HG03439 (cell line): ENCODE measurements at regions not wholly inside any gene's neighbourhood (a gene's known extent, or its start where the extent isn't known, plus 50 kb on each side); places are given as distances from the start of the nearest gene placed in this dataset.
A peak's percentile ranks its signal among the peaks of the same experiment; 100 is the strongest.

Source experiments
- ATAC-seq: cut with Tn5 transposase; IDR thresholded peaks from one replicate; pipeline ENCODE4 v1.9.1; 2021; ENCODE audit warnings: mild to moderate bottlenecking, moderate library complexity; ENCODE audit not compliant: unreplicated experiment

DNA sequence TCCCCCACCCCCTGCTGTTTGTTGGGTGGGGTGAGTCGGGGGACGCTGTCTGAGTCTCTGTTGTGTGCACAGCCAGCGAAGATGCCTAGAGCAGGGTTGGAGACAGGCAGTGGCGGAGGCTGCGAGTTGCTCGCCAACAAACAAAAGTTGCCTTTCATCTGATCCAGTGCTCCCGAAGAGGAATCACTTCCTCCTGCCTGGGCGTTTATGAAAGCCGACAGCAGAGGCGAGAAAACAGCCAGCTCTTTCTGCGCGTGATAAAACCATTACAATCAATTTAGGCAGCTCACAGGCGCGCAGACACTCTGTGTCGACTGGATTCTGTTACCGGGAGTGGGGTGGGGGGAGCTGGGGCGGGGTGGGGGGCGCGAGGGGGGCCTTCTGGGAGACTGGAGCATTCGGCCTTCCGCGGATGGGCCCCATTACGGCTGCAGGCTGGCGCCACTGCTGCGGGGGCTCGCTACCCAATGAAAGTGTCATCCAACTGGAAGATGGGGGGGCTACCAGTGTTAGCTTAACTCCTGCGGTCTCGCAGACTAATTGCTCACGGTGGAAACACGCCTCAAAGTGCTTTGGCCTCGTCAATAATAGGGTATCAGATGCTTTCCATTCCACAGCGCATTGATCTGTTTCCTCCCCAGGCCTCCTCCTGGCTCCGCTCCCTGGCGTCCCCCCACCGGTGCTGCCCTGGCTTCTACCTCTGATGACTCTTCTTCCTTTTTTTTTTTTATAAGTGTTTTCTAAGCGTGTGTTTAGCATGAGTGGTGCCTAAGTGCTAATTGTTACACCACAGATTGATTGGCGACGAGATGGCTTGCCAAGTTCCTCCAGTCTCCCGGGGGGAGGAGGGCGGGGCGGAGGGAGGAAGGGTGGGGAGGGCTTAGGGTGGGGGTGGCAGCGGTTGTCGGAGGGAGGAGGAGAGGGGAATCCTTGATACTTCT is 678.4 kb downstream of the MED13L start:
- no peak for ATAC-seq

DNA sequence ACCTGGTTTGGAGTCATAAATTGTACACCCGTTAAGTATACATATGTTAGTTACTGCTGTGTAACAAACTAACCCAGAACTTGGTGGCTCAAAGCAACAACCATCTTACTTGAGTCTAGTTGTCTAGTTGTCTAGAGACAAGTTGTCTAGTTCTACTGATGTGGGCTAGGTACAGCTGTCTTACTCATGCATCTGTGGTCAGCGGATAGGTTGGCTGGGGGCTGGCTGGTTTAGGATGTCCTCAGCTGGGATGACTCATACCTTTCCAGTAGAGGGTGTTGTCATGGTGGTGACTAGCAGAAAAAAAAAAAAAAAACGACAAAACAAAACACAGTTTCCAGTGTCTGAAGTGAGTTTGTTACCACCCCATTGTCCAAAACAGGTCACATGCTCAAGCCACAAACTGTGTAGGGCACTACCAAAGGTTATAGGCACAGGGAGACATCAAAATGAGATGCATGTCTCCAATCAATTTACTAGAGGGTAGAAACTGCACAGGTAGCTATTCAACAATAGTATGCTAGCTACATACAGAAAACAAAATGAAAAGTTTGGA is 680.3 kb downstream of the MED13L start:
- no peak for ATAC-seq

- ATAC-seq = no peak
Measured at GRCh38 chr12:115588131-115588530, 689.4 kb downstream of the MED13L start.

DNA sequence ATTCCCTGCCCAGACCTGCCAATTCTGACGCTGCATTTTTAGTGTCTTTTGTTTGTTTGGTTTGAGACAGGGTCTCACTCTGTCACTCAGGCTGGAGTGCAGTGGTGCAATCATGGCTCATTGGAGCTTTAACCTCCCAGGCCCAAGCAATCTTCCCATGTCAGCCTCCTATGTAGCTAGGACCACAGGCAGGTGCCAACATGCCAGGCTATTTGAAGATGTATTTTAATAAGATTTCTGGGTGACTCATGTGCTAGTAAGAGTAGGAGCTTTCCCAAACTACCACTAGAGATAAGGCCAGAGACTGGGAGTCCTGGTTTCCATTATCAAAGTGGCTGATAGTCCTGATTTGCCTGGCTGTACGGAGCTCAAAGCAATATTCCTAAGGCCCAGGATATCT is 693.3 kb downstream of the MED13L start:
- no peak for ATAC-seq

DNA sequence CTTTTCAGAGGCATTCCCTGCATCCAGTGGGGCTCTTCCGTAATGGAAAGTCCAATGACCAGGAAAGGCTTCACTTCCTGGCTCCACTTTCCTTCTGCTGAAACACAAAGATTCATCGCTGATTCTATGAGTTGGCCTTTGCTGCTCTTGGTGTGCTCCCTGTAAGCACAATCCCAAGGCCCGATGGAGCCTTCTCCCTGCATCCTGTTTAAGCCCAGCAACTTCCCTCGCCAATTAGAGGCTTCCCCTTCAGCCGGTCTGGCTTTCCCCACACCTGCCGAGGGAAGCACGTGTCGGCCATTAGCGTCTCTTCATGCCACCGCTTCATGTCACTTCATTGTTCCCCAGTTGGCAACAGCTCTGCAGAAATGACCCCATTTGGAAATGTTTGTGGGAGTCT is 693.9 kb downstream of the MED13L start:
- ATAC-seq = no peak

DNA sequence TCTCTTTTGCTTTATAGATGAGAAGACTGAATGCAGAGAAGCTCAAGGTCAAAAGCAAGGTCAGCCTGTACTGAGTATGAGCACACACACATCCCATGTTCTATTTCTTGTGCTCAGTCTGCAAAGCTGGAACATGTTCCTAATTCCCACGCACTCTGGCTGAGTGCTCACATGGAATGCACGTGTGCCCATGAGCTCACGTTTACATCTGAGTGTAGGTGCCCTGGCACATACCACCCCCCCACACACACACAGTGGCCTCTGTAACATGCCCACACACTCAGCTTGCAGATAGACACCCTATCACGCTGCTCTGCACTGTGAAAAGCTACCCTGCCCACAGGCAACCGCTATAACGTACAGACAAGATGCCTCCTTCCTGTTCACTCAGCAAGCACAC is 700.1 kb downstream of the MED13L start:
- ATAC-seq = no peak

GRCh38 chr12:115574826-115575225 is 702.7 kb downstream of the MED13L start:
- ATAC-seq = no peak

- peak; percentile 77 for ATAC-seq
Measured at GRCh38 chr12:115572440-115572839, 705.1 kb downstream of the MED13L start.

DNA sequence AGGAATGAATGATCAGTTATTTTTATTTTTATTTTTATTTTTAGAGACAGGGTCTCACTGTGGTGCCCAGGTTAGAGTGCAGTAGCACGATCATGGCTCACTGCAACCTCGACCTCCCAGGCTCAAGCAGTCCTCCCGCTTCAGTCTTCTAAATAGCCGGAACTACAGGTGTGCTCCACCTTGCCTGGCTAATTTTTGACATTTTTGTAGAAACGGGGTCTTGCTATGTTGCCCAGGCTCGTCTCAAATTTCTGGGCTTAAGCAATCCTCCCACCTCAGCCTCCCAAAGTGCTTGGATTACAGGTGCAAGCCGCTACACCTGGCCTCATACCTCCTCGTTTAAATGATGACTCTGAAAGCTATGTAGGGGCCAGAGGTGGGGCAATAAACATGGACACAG is 706.0 kb downstream of the MED13L start:
- ATAC-seq = no peak

DNA sequence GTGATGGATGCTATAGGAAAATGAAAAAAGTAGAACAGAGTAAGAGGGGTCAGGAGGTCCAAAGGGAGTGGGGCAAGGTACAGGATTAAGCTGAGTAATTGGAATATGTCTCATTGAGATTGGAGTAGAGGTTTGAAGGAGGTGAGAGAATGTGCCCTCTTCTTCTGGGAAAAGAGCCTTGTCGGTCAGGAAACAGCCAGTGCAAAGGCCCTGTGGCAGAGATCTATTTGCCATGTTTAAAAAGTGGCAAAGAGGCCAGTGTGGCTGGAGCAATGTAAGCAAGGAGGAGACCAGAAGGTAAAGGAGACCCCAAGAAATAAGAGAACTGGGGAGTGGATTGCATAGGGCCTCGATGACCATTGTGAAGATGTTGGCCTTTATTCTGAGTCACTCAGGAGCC is 706.5 kb downstream of the MED13L start:
- ATAC-seq = no peak

DNA sequence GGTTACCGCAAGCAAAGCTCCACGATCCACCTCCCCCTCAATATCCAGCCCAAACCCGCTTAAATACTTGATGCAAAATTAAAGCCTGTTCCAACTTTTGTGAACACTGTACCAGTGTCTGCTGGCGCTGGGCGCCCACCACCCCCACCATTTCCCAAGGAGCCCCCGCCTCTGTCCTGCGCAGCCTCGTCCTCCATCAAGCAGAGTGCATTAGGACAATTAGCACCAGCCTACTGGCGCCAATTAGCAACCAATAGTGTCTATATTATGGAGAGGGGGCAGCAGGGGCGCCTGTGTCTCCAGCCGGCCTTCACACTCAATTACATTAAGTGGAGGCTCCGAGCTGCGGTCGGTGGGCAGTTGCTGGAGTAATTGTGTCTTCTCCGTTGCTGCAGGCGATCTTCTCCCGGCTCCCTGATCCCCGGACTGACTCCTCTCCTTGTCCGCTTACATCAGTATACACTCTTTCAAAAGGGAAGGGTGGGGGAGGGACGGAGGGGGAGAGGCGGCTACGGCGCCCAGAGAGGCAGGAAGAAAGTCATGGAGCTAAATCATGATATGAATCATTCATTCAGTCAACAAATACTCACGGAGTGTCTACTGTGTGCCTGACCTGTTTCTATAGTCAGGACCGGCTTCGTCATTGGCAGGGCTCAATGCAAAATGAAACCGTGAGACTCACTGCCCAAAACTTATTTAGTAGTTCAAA is 707.3 kb downstream of the MED13L start:
- no peak for ATAC-seq

DNA sequence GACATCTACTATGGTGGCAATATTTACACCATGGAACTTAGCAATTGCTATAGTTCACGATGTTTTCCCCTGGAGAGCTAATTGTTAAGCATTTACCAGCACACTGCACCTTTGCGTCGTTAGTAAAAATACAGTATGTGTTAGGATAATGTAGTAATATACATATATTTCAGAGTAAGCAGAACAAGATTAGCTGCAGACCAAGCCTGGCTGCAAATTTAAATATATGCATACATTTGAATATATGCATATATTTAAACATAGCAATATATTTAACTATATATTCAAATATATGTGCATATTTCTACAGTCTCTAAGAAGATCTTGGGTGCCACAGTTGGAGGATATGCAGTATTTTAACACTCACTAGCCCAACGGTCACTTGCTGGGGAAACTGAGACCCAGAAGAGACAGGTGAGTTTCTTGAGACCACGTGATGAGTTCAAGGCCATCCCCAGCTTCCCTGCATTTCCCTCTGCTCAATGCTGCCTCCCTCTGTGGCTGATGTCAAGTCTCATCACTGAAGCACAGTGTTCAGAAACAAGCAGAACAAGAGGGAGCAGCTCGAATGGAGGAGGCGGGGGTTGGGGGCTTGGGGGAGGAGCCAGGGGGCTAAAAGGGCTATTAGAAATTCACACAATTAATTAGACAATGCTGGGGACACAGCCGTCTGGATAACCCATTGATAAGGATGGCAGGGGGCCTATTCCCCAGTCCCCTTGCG is 708.0 kb downstream of the MED13L start:
- ATAC-seq = no peak

GRCh38 chr12:115558281-115558680 is 719.2 kb downstream of the MED13L start:
- ATAC-seq = no peak

- no peak for ATAC-seq
Measured at GRCh38 chr12:115553622-115554021, 723.9 kb downstream of the MED13L start.

- no peak for ATAC-seq
Measured at GRCh38 chr12:115543269-115543668, 734.2 kb downstream of the MED13L start.

DNA sequence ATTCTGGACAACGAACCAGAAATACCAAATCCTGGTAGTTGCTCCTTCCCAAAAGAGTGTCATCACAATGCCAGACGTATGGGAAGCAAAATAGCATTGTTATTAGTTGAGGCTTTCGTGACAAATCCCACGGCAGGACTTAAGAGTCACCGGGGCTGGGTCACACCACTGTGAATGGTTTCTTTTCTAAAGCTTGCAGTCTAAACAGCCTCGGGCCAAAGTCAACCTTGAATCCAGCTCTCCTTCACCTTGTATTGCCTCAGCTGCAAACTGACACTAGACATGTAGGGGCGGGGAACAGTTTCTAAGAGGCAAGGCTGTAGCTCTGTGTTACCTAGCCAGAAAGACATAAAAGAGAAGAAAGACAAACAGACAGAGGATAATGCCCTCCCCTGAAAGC is 734.8 kb downstream of the MED13L start:
- no peak for ATAC-seq

GRCh38 chr12:115541891-115542421 is 735.5 kb downstream of the MED13L start:
- ATAC-seq = no peak

GRCh38 chr12:115528466-115528865 is 749.0 kb downstream of the MED13L start:
- ATAC-seq = no peak

GRCh38 chr12:115521771-115522409 is 755.6 kb downstream of the MED13L start:
- ATAC-seq = no peak

DNA sequence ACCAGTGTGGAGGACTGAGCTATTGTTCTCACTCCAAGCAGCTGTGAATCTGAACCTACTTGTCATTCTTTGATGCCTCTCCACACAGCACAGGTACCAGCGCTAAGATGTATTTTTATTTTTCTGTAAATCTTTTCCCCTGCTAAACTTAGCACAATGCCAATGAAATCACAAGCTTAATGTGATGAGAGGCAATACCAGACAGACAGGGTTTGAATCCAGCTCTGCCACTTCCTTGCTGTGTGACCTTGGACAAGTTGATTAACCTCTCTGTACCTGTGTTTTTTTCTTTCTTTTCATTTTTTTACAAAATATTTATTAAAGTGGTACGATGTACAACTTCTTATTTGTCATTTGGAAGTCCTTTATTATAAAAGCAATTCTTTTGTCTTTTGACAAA is 757.6 kb downstream of the MED13L start:
- ATAC-seq = no peak
